H9 (cell line): ENCODE measurements at regions not wholly inside any gene's neighbourhood (a gene's known extent, or its start where the extent isn't known, plus 50 kb on each side); places are given as distances from the start of the nearest gene placed in this dataset.

ENCODE experiments used
- DNase-seq: peaks from one replicate; pipeline ENCODE4 v3.0.0-alpha.2; 2017
- H2AFZ ChIP-seq: one replicate; pipeline ENCODE4 v1.6.1; 2013; ENCODE audit warnings: mild to moderate bottlenecking, low read length, control low read depth, moderate library complexity
- H2AK5ac ChIP-seq: 2 replicates; pipeline ENCODE4 v1.6.1; 2013; ENCODE audit warnings: low read length, control low read depth, mixed read lengths; ENCODE audit not compliant: insufficient read length
- H2BK120ac ChIP-seq: one replicate; pipeline ENCODE4 v1.6.1; 2013; ENCODE audit warnings: low read depth, mild to moderate bottlenecking, low read length, control low read depth, inconsistent platforms; ENCODE audit not compliant: poor library complexity, severe bottlenecking
- H2BK12ac ChIP-seq: 2 replicates; pipeline ENCODE4 v1.6.1; 2013; ENCODE audit warnings: low read length, control low read depth, mixed read lengths, low read depth; ENCODE audit not compliant: insufficient read length
- H2BK15ac ChIP-seq: 2 replicates; pipeline ENCODE4 v1.6.1; 2013; ENCODE audit warnings: low read depth, low read length, control low read depth
- H2BK20ac ChIP-seq: one replicate; pipeline ENCODE4 v1.6.1; 2013; ENCODE audit warnings: low read depth, mild to moderate bottlenecking, low read length, control low read depth, inconsistent platforms; ENCODE audit not compliant: poor library complexity, severe bottlenecking
- H2BK5ac ChIP-seq: 2 replicates; pipeline ENCODE4 v1.6.1; 2013; ENCODE audit warnings: low read length, control low read depth, mixed read lengths; ENCODE audit not compliant: insufficient read length
- H3K14ac ChIP-seq: 2 replicates; pipeline ENCODE4 v1.6.1; 2013; ENCODE audit warnings: low read length, control low read depth; ENCODE audit not compliant: insufficient read depth
- H3K18ac ChIP-seq: 2 replicates; pipeline ENCODE4 v1.6.1; 2013; ENCODE audit warnings: low read depth, mild to moderate bottlenecking, mixed read lengths, low read length, control low read depth; ENCODE audit not compliant: insufficient read length
- H3K23ac ChIP-seq: 2 replicates; pipeline ENCODE4 v1.6.1; 2013; ENCODE audit warnings: low read length, control low read depth, mixed read lengths, low read depth; ENCODE audit not compliant: insufficient read length
- H3K23me2 ChIP-seq: 2 replicates; pipeline ENCODE4 v1.6.1; 2013; ENCODE audit warnings: low read depth, mild to moderate bottlenecking, mixed read lengths, low read length, control low read depth; ENCODE audit not compliant: insufficient read length, poor library complexity, severe bottlenecking
- H3K27ac ChIP-seq: 2 replicates; pipeline ENCODE4 v1.5.1; 2013; ENCODE audit warnings: low read length, control low read depth, mixed read lengths, low read depth; ENCODE audit not compliant: insufficient read length
- H3K27me3 ChIP-seq: 2 replicates; pipeline ENCODE4 v1.6.1; 2013; ENCODE audit warnings: low read length, control low read depth, inconsistent platforms; ENCODE audit not compliant: insufficient read depth
- H3K4ac ChIP-seq: 2 replicates; pipeline ENCODE4 v1.6.1; 2013; ENCODE audit warnings: low read depth, mild to moderate bottlenecking, control low read depth, inconsistent platforms, low read length, moderate library complexity
- H3K4me1 ChIP-seq: 2 replicates; pipeline ENCODE4 v1.6.1; 2013; ENCODE audit warnings: low read length, control low read depth, inconsistent platforms; ENCODE audit not compliant: insufficient read depth
- H3K4me2 ChIP-seq: 2 replicates; pipeline ENCODE4 v1.6.1; 2013; ENCODE audit warnings: low read length, control low read depth, mixed read lengths; ENCODE audit not compliant: insufficient read length, insufficient read depth
- H3K56ac ChIP-seq: 2 replicates; pipeline ENCODE4 v1.6.1; 2013; ENCODE audit warnings: low read depth, mild to moderate bottlenecking, mixed read lengths, low read length, control low read depth; ENCODE audit not compliant: insufficient read length
- H3K79me1 ChIP-seq: 2 replicates; pipeline ENCODE4 v1.6.1; 2013; ENCODE audit warnings: low read depth, mild to moderate bottlenecking, moderate library complexity, low read length, control low read depth, inconsistent platforms; ENCODE audit not compliant: insufficient read depth, poor library complexity, severe bottlenecking
- H3K79me2 ChIP-seq: 2 replicates; pipeline ENCODE4 v1.6.1; 2013; ENCODE audit warnings: low read length, control low read depth, inconsistent platforms; ENCODE audit not compliant: insufficient read depth
- H3K9ac ChIP-seq: 2 replicates; pipeline ENCODE4 v1.6.1; 2013; ENCODE audit warnings: low read length, control low read depth, mixed read lengths; ENCODE audit not compliant: insufficient read length; ENCODE audit errors: extremely low read depth
- H3K9me3 ChIP-seq: one replicate; pipeline ENCODE4 v1.6.1; 2013; ENCODE audit warnings: low read depth, low read length, inconsistent platforms; ENCODE audit not compliant: control insufficient read depth
- H3T11ph ChIP-seq: one replicate; pipeline ENCODE4 v1.6.1; 2013; ENCODE audit warnings: mild to moderate bottlenecking, low read length, control low read depth, inconsistent platforms
- H4K20me1 ChIP-seq: one replicate; pipeline ENCODE4 v1.6.1; 2013; ENCODE audit not compliant: control insufficient read depth, insufficient read length, insufficient read depth
- H4K5ac ChIP-seq: 2 replicates; pipeline ENCODE4 v1.6.1; 2013; ENCODE audit warnings: low read depth, mild to moderate bottlenecking, mixed read lengths, low read length, control low read depth; ENCODE audit not compliant: insufficient read length
- H4K8ac ChIP-seq: replicated peaks from 2 replicates; pipeline ENCODE4 v1.6.1; 2013; ENCODE audit warnings: low read length, control low read depth, mixed read lengths, low read depth; ENCODE audit not compliant: insufficient read length
- H4K91ac ChIP-seq: 2 replicates; pipeline ENCODE4 v1.6.1; 2013; ENCODE audit warnings: low read depth, mild to moderate bottlenecking, moderate library complexity, mixed read lengths, low read length, control low read depth; ENCODE audit not compliant: insufficient read length
- H3K27ac Mint-ChIP-seq, 3 experiments: 2 replicates in 2 of 3; 3 replicates in 1 of 3; pipeline ENCODE4 v1.8.0; 2020 to 2021; ENCODE audit warnings: mixed read lengths in 3 of 3, mild to moderate bottlenecking in 1 of 3, moderate library complexity in 1 of 3
- H3K27me3 Mint-ChIP-seq: 2 replicates; pipeline ENCODE4 v1.8.0; 2021; ENCODE audit warnings: low read depth, mild to moderate bottlenecking, moderate library complexity, mixed read lengths
- H3K36me3 Mint-ChIP-seq, 3 experiments: 2 replicates in 2 of 3; 3 replicates in 1 of 3; pipeline ENCODE4 v1.8.0; 2020 to 2021; ENCODE audit warnings: low read depth in 3 of 3, mixed read lengths in 3 of 3; ENCODE audit not compliant: insufficient read depth in 1 of 3
- H3K4me1 Mint-ChIP-seq, 2 experiments: 2 replicates each; pipeline ENCODE4 v1.8.0; 2020; ENCODE audit warnings: mixed read lengths in 2 of 2
- H3K4me3 Mint-ChIP-seq, 2 experiments: 2 replicates in 1 of 2; 3 replicates in 1 of 2; pipeline ENCODE4 v1.8.0; 2020 to 2021; ENCODE audit warnings: mild to moderate bottlenecking in 2 of 2, mixed read lengths in 2 of 2, moderate library complexity in 1 of 2
- H3K9me3 Mint-ChIP-seq, 2 experiments: 2 replicates in 1 of 2; 3 replicates in 1 of 2; pipeline ENCODE4 v1.8.0; 2020; ENCODE audit warnings: mild to moderate bottlenecking in 2 of 2, mixed read lengths in 2 of 2, moderate library complexity in 1 of 2
- WGBS: extraction: QIAGEN DNeasy Blood & Tissue Kit; methylation state at CpG from one replicate; pipeline ENCODE4 v1.1.7; 2013; ENCODE audit warnings: missing lambda C conversion rate, low lambda C conversion rate, mixed read lengths; ENCODE audit not compliant: insufficient read length; ENCODE audit errors: extremely low coverage; 5-methylcytosine and 5-hydroxymethylcytosine counted together
- TF ChIP-seq, protein P1 (sequence below): fragments of 200-600 bp; sonication (generic); conservative IDR thresholded peaks from 3 replicates; pipeline ENCODE4 v1.8.0; 2021; ENCODE audit warnings: antibody characterized with exemption, mild to moderate bottlenecking

GRCh38 chr4:177902386-177902785 lies 460.1 kb upstream of the AGA start:
- no CpG with 5 or more reads among the region's 1 CpG for WGBS

More at GRCh38 chr4:177902386-177902785, 460.1 kb upstream of the AGA start:
- Histone ChIP-seq H2BK5ac (no peak overlapping the region), H4K5ac (no peak overlapping the region), H4K20me1 (no peaks in the 10 kb centered on the region), H2BK15ac (no peak overlapping the region), H2AK5ac (no peak overlapping the region), H3K27me3 (no peaks in the 10 kb centered on the region), H2AFZ (no peak overlapping the region), H3K4me2 (no peak overlapping the region), H4K91ac (no peak overlapping the region), H3K9me3 (no peaks in the 10 kb centered on the region), H3K9ac (no peak overlapping the region), H3K23me2 (no peaks in the 10 kb centered on the region), H3K4me1 (no peaks in the 10 kb centered on the region), H3K4ac (no peak overlapping the region), H3K18ac (no peak overlapping the region), H2BK120ac (no peak overlapping the region), H3T11ph (no peak overlapping the region), H3K27ac (no peak overlapping the region), H3K14ac (no peak overlapping the region), H4K8ac (no peak overlapping the region), H3K23ac (no peak overlapping the region), H2BK20ac (no peak overlapping the region), H2BK12ac (no peak overlapping the region), H3K56ac (no peak overlapping the region), H3K79me2 (no peaks in the 10 kb centered on the region), H3K79me1 (no peaks in the 10 kb centered on the region)
- Mint-ChIP-seq H3K27me3 (no peaks in the 10 kb centered on the region), H3K4me1 (no peaks in the 10 kb centered on the region), H3K36me3 (peaks cover 0 to 7% (median 0%) of the 10 kb centered on the region in 3 experiments; a peak in 1 of 7 replicates), H3K27ac (no peak overlapping the region), H3K4me3 (no peak overlapping the region), H3K9me3 (peaks cover 0 to 3% of the 10 kb centered on the region in 2 experiments; a peak in 1 of 5 replicates)
- DNase-seq: no peak
- TF ChIP-seq, protein P1, sequence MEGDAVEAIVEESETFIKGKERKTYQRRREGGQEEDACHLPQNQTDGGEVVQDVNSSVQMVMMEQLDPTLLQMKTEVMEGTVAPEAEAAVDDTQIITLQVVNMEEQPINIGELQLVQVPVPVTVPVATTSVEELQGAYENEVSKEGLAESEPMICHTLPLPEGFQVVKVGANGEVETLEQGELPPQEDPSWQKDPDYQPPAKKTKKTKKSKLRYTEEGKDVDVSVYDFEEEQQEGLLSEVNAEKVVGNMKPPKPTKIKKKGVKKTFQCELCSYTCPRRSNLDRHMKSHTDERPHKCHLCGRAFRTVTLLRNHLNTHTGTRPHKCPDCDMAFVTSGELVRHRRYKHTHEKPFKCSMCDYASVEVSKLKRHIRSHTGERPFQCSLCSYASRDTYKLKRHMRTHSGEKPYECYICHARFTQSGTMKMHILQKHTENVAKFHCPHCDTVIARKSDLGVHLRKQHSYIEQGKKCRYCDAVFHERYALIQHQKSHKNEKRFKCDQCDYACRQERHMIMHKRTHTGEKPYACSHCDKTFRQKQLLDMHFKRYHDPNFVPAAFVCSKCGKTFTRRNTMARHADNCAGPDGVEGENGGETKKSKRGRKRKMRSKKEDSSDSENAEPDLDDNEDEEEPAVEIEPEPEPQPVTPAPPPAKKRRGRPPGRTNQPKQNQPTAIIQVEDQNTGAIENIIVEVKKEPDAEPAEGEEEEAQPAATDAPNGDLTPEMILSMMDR: no peak
